ENCODE measurements at regions not wholly inside any gene's neighbourhood (a gene's known extent, or its start where the extent isn't known, plus 50 kb on each side); places are given as distances from the start of the nearest gene placed in this dataset.

GRCh38 chr16:76182041-76182635 lies 95.1 kb upstream of the CNTNAP4 start:
- no peak for DNase-seq (ENCODE audit: low spot score)

- no peak for DNase-seq (ENCODE audit: low spot score)
These were observed 93.6 kb upstream of the CNTNAP4 start for GRCh38 chr16:76183647-76184046.

- no peak for DNase-seq (ENCODE audit: low spot score)
These were observed 87.1 kb upstream of the CNTNAP4 start for GRCh38 chr16:76190057-76190456.

- no peak for DNase-seq (ENCODE audit: low spot score)
These were observed 86.7 kb upstream of the CNTNAP4 start for GRCh38 chr16:76190480-76190879.

GRCh38 chr16:76193906-76194615 lies 83.1 kb upstream of the CNTNAP4 start:
- no peak for DNase-seq (ENCODE audit: low spot score)

GRCh38 chr16:76194616-76195015 lies 82.6 kb upstream of the CNTNAP4 start:
- DNase-seq (ENCODE audit: low spot score): no peak

- DNase-seq (ENCODE audit: low spot score): no peak
These were observed 82.1 kb upstream of the CNTNAP4 start for GRCh38 chr16:76195056-76195455.

GRCh38 chr16:76195648-76196047 lies 81.6 kb upstream of the CNTNAP4 start:
- DNase-seq (ENCODE audit: low spot score): no peak

- DNase-seq (ENCODE audit: low spot score): no peak
These were observed 79.3 kb upstream of the CNTNAP4 start for GRCh38 chr16:76197900-76198299.

GRCh38 chr16:76199681-76200220 lies 77.5 kb upstream of the CNTNAP4 start:
- DNase-seq (ENCODE audit: low spot score): no peak

- DNase-seq (ENCODE audit: low spot score): no peak
These were observed 75.8 kb upstream of the CNTNAP4 start for GRCh38 chr16:76201385-76201784.

- DNase-seq (ENCODE audit: low spot score): no peak
These were observed 73.0 kb upstream of the CNTNAP4 start for GRCh38 chr16:76204249-76204648.

GRCh38 chr16:76207270-76207669 lies 69.9 kb upstream of the CNTNAP4 start:
- no peak for DNase-seq (ENCODE audit: low spot score)

- DNase-seq (ENCODE audit: low spot score): no peak
These were observed 67.0 kb upstream of the CNTNAP4 start for GRCh38 chr16:76210157-76210556.

GRCh38 chr16:76213860-76214259 lies 63.3 kb upstream of the CNTNAP4 start:
- no peak for DNase-seq (ENCODE audit: low spot score)

- no peak for DNase-seq (ENCODE audit: low spot score)
These were observed 62.3 kb upstream of the CNTNAP4 start for GRCh38 chr16:76214856-76215255.

GRCh38 chr16:76222087-76222486 lies 55.1 kb upstream of the CNTNAP4 start:
- DNase-seq (ENCODE audit: low spot score): no peak

GRCh38 chr16:76222853-76223252 lies 54.3 kb upstream of the CNTNAP4 start:
- DNase-seq (ENCODE audit: low spot score): no peak

- DNase-seq (ENCODE audit: low spot score): no peak
These were observed 51.2 kb upstream of the CNTNAP4 start for GRCh38 chr16:76226011-76226410.

GRCh38 chr16:76226481-76226880 lies 50.7 kb upstream of the CNTNAP4 start:
- DNase-seq (ENCODE audit: low spot score): no peak

Data from AG08395 (cell line).